NOMO-1 treated with DMSO at 0.1 percent for 48 hours (cell line): ENCODE measurements at regions not wholly inside any gene's neighbourhood (a gene's known extent, or its start where the extent isn't known, plus 50 kb on each side); places are given as distances from the start of the nearest gene placed in this dataset.
"Not testable (repeated sequence)": the region's sequence is repeated elsewhere in the genome, so short reads cannot be mapped to it uniquely, and the experiment has no call there.

ENCODE experiments used
- DNase-seq: peaks from one replicate; lab custom pipeline; 2025; ENCODE audit not compliant: unreplicated experiment; lab: John Stamatoyannopoulos, UW

DNA sequence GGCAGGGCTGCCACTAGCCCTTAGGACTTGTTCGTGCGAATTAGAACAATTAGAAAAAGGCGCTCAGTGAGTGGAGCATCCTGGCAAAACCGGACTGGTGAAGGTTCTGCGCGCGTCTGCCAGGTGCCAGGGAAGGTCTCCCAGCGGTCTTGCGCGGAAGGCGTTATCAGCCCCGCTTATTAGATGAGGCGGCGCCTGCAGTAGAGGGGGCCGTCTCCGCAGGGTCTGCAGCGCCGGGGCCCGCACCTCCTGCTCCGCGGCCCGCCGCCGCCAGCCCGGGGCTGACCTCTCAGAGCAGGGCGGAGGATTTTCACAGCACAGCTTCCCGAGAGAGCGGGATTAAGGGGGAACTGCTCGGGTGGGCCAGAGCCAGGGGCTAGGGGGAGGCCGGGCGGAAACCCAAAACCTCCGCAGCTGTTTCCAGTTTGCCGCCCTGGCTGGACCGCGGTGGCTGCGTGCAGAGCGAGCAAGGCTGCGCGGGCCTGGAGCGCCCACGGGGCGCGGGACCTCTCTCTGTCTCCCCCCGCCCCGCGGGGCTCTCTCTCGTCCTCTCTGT lies 155.2 kb downstream of the FOXD2 start:
- no peak for DNase-seq

DNA sequence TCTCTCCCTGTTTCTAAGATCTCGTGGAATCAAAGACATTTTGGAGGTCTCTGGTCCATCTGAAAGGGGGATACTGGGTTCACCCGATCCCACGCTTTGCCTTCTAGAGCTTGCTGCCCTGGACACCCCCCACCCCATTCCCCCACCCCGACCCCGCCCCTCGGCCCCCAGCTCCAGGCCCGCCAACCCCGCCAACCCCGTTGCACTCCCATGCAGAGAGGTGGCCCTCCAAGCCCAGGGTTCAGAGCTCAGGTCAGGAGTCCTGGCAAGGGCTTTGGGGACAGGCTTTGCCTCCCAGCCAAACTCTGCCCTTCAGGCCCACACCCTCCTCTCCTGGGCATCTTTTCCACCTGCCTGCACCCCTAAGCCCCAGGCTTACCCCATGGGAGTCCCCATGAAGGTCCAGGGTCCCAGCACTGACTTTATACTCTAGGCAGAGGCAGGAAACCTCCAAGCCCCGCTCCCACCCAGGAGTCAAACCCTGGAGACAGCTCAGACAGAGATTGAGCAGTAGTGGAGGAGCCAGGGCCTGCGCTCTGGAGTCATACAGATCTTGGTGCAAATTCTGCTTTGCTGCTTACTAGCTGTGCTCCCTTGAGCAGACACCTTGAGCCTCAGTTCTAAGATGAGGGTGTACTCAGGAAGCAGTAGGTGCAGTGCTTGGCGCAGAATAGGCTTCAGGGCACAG lies 155.9 kb downstream of the FOXD2 start:
- no peak for DNase-seq

DNA sequence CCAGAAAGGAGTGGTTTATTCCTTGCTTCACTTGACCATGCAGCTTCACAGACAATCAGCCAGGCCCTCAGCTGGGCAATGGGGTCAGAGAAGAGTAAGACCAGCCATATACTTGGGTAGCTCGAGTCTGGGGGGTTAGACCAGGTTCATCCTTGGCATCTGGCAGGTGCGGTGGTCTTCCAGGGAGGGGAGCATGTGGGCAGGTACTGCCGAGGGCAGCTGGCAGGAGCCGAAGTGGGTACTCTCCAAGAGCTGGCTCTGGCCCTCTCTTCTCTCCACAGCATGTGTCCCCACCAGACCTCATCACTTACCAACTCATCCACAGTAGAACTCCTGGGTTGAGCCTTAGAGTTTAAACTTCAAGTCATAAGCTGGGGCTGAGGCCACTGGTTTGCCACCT lies 156.8 kb downstream of the FOXD2 start:
- DNase-seq: no peak

DNA sequence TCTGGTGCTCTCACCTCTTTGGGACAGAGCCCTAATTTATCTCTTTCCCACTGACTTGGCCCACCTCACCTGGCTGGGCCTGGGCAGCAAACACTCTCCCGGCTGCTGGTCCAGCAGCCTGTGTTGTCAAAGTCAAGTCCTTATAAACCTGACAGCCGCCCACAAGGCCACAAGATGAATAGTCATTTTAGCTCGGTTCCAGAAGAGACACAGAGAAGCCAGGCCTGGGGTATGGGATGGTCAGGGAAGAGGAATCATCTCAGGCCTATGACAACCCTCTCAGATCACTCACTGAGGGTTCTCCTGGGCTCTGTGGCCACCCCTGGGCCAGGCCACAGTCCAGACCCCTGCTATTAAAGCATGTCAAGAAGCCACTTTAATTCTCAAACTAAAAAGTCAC lies 158.5 kb downstream of the FOXD2 start:
- DNase-seq: no peak

DNA sequence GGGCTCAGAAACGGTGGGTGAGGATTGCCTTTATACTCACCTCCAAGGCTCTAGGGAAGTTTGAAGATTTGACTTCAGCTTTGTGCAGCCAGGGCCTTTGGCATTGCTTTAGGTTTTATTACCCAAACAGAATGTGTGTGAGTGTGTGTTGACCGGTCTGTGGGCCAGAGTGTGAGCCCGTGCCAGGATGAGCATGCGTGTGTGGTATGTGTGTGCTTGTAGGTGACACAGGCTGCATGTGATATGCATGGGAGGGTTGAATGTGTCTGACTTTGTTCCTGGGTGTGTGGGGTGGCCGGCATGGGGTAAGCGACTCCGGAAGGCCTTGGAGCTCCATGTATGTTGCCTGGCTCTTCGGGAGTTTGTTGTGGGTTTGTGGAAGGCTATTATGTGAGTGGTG lies 160.5 kb downstream of the FOXD2 start:
- DNase-seq: no peak

DNA sequence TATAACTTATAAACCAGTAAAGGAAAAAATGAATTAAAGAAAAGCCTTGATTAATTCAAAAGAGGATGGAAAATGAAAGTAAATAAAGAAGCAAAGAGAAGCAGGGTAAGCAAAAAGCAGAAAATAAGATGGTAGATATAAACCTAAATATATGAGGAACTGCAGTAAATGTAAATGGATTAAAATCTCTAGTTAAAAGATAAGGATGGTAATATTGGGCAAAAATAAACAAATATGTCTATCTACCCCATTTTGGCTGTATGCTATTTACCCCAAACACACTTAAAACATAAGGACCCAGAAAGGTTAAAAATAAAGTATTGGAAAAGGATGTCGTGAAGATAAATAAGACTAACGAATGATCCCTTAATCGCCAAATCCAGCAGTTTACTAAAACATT lies 161.9 kb downstream of the FOXD2 start:
- no peak for DNase-seq

DNA sequence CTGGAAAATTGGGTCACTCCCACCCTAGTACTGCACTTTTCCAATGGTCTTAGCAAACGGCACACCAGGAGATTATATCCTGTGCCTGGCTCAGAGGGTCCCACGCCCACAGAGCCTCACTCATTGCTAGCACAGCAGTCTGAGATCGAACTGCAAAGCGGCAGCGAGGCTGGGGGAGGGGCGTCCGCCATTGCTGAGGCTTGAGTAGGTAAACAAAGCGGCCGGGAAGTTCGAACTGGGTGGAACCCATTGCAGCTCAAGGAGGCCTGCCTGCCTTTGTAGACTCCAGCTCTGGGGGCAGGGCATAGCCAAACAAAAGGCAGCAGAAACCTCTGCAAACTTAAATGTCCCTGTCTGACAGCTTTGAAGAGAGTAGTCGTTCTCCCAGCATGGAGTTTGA lies 164.6 kb downstream of the FOXD2 start:
- DNase-seq: not testable (repeated sequence)

DNA sequence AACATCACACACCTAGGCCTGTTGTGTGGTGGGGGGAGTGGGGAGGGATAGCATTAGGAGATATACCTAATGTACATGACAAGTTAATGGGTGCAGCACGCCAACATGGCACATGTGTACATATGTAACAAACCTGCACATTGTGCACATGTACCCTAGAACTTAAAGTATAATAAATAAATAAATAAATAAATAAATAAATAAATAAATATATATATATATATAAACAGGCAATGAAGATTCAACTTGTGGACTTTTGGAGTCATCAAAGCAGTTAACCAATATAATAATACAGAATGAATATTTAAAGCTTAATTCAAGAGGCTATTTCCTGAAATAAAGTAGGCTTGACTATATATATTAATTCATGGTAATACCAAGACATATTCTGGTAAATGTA lies 167.0 kb downstream of the FOXD2 start:
- not testable (repeated sequence) for DNase-seq

DNA sequence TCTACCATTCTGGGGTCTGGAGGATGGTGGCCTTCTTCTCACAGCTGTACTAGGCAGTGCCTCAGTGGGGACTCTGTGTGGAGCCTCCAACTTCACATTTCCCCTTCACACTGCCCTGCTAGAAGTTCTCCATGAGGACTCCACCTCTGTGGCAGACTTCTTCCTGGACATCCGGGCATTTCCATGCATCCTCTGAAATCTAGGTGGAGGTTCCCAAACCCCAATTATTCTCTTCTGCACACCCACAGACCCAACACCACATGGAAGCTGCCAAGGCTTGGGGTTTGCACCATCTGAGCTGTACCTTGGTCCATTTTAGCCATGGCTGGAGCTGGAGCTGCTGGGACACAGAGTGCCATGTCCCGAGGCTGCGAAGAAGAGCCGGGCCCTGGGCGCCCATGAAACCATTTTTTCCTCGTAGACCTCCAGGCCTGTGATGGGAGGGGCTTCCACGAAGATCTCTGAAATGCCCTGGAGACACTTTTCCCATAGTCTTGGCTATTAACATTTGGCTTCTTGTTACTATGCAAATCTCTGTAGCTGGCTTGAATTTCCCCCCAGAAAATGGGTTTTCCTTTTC lies 170.5 kb downstream of the FOXD2 start:
- DNase-seq: no peak

DNA sequence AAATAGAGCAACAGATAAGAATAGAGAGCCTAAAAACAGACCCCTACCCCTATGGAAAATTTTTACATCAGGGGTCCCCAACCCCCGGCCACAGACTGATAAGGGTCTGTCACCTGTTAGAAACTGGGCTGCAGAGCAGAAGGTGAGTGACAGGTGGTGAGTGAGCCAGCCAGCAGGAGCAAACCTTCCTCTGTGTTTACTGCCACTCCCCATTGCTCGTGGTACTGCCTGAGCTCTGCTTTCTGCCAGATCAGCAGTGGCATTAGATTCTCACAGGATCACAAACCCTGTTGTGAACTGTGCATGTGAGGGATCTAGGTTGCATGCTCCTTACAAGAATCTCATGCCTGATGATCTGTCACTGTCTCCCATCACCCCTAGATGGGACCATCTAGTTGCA lies 174.1 kb downstream of the FOXD2 start:
- DNase-seq: no peak

DNA sequence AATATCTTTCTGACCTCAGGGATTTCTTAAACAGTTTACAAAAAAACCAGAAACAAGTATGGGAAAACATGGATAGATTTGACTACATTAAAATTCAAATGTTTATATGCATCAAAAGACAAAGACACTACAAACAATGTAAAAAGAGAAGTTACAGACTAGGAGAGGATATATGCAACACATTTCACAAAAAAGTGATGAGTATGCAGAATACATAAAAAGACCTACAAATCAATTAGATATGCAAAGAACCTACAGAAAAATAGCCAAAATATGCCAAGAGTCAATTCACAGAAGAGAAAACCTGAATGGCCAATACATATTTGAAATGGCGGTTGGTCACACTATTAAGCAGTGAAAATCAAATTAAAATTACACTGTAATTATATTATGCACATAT lies 175.0 kb downstream of the FOXD2 start:
- DNase-seq: no peak

DNA sequence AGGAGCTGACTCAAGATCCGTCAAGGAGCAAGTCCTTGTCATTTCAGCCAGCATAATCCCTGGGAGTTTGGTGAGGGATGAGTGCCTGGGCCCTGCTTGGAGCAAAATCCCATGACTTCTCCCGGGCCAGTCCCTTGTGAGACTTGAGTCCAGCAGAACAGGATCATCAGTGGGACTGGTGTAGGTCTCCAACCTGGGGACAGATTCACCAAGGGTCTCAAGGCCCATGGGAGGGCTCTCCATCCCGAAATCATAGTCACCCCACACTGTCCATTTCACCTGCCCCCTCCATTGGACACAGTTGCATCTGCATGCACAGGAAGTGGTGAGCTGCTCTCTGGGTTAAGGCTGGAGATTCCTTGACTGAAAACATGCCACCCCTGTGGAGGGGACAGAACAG lies 178.2 kb downstream of the FOXD2 start:
- no peak for DNase-seq

DNA sequence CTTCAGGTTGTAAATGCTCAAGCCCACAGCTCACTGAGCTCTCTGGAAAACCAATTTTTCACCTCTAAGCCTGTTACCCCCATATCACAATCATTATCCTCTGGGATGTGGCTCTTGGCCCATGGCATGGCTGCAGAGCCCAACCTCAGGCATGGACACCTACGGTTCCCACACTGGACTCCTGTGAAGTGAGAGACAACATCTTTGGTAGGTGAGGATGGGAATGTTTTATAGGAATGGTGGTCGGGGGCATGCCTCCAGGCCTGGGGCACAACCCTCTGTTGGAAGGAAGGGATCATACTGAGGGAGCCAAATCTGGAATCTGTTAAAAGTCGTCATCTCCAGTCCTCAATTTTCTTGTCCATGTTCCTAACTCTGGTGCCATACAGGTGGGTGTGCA lies 179.1 kb downstream of the FOXD2 start:
- no peak for DNase-seq

DNA sequence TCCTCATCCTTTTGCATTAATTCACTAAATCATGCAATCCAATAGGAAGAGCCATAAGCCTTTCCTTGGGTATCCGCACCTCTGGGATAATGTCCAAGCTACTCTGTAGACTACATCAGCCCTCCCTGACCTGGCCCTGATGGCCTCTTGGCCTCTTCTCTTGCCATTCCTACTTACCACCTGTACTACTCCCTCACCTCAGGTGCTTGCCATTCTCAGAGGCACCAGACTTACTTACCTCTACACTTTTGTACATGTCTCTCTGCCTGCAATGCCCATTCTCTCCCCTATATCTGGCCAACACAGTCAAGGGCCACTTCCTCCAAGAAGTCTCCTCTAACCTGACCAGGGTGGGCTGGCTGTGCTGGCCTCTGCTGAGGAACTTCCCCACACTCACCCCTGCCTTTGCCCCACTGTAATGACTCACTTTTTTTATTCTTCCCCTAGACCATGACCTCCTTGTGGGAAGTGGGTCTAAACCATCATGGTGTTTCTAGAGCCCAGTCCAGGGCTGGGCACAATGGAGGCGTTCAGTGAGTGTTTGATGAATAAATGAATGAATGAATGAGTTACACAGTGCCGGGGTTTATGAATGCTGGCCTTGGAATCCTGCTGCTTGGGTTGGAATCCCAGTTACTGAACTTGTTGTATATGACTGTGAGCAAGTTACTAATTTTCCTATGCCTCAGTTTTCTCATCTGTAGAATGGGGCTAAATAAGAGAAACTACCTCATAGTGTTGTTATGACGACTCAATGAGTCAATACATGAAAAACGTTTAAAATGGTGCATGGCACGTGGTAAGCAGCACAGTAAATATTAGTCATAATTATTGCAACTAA lies 179.8 kb downstream of the FOXD2 start:
- no peak for DNase-seq

DNA sequence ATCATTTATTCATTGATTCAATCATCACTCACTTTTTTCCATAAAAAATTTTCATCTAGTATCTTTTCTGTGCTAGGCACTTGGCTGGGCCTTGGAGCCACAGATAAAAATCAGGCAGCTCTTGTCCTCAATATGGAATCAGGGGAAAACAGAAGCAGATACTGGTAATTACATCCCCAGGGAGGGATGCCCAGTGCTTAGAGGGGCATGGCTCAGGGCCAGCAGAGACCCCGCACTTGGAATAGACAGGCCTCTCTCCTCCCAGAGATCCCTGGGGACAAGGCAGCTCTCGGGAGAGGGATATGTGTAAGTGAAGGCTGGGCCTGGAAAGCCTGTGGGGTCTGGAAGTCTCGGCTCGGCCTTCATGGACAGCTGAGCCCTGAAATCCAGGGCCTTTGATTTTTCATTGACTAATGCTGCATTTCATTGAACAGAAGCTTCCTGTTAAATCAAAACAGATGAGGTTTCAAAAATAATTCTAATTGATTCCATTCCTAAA lies 180.4 kb downstream of the FOXD2 start:
- no peak for DNase-seq

DNA sequence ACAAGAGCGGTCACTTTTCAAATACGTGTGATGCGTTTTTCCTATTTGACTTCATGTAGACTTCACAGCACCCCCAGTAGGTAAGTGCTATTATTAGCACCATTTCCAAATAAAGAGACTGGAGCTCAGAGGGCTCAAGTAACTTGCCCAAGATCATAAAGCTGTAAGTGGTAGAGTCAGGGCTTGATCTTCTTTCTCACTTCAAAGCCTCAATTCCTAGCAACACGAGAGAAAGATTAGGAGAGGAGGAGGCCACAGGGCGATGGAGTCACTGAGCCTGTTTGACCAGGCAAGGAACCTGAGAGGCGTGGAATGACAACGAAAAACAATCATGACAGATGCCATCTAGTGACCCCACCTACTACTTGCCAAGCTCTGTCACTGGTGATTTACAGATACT lies 181.0 kb downstream of the FOXD2 start:
- DNase-seq: no peak

DNA sequence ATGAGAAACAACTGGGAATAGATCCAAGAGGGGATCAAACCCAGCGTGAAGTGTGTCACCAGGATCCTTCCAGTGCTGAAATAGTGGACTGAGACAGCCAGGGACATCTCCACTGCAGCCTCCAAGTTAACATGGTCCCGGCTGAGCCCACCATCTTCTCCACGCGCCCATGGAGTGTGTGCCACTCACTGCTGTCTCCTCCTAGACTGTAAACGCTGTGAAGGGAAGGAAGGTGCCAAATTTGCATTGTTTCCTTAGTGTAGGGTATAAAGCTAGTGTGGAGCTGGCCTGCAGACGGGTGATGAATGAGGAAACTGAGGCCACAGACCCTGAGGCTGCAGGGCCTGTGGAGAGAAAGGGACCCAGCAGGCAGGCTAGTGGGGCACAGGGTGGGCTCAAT lies 183.6 kb downstream of the FOXD2 start:
- no peak for DNase-seq

DNA sequence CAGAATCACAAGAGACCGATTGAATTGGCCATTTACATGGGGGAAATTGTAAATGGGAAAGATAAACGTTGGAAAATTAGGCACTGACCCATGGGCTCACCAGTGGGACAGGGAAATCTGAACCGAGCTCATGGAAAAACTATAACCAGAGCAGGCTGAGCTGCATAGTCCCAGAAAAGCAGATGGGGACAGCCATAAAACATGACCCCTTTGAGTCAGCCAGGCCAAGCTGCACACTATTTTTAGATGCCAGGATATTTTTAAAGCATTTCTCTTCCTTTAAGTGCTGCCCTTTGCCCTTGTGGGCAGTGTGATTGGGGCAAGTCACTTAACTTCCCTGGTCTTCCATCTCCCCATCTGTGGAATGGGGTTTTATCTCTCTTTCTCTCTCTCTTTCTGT lies 184.1 kb downstream of the FOXD2 start:
- DNase-seq: no peak

DNA sequence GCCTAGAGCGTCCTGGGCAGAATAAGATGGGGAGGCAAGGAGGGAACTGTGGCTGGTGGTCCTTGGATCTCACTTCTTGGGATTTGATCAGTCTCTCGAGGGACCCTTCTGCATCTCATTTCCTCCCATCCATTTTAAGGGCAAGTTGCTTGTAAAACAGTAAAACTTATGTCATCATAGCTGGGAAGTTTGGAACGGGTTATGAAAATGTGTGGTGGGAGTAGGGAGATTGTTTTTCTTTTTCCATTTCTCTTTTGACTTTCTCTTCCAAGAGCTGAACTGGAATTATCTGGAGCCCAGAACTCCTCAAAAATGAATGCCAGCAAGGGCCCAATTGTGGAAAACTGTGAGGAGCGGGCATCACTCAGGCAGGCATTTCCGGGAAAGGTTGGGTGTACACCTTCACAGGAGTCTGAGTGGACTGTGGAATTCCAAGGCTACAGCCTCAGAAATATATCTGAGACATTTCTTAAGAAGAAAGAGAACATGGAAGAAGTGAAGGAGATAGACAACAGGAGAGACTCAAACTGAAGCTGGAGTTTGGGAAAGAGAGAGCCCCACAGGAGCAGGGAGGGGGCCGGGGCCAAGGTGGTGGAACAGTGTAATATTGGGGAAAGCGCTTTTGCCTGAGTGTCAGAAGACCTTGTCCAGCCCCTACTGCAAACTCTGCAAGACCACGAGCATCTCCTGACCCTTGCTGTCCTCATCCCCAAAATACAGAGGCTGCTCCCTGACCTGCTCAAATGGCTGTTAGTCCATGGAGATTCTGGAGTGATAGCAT lies 185.1 kb downstream of the FOXD2 start:
- no peak for DNase-seq

DNA sequence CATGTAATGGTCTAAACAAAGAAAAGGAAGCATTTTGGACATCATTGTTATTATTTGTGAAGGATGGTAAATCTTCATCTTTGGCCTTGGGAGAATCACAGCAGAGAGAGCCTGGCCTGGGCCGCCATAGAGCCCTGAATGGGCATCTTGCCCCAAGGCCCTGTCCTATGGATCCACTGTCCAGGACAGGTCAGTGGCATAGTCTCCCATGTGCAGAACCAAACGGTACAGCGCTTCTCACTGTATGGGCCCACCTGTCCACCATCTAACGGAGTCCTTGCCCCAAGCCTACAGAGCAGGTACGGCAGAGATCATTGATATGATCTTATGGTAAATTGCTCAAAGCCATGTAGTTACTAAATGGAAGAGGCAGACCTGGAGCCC lies 185.7 kb downstream of the FOXD2 start:
- DNase-seq: no peak

DNA sequence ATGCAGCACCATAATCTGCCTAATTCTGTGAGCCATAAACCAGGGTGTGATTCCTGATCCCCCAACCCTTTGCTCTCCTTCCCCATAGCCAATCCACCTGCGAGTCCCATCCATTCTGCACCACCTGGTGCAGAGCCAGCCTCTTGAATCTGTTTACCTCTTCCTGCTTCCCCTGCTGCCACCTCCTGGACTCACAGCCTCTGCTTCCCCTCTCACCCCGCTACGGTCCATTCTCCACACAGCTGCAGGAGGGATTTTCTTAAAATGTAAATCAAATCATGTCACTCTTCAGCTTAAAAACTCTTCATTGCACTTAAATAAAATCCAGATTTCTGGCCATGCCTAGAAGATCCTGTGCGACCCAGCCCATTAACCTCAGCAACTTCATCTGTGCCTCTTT lies 186.7 kb downstream of the FOXD2 start:
- DNase-seq: no peak
